GM19023 (cell line): ENCODE measurements at regions not wholly inside any gene's neighbourhood (a gene's known extent, or its start where the extent isn't known, plus 50 kb on each side); places are given as distances from the start of the nearest gene placed in this dataset.

Experiments used
- ATAC-seq: cut with Tn5 transposase; IDR thresholded peaks from one replicate; pipeline ENCODE4 v1.9.1; 2021; ENCODE audit warnings: mild to moderate bottlenecking, moderate library complexity; ENCODE audit not compliant: unreplicated experiment

DNA sequence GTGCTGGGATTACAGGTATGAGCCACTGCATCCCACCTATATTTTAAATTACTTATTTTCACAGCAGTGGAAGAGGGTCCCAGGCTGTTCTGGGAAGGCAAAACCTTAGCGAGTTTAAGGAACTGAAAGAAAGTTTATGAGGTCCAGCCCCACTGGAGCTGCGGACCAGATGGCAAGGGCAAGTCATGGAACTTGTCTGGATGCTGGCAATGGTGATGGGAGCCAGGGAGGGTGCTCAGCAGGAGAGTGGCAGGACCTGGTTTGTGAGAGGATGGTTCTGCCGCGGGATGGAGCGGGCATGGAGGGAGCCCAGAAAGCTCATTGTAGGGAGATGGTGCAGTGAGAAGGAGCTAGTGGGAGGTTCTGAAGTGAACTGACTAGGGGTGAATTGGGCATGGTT, 50.6 kb upstream of the SLC45A1 start:
- no peak for ATAC-seq

DNA sequence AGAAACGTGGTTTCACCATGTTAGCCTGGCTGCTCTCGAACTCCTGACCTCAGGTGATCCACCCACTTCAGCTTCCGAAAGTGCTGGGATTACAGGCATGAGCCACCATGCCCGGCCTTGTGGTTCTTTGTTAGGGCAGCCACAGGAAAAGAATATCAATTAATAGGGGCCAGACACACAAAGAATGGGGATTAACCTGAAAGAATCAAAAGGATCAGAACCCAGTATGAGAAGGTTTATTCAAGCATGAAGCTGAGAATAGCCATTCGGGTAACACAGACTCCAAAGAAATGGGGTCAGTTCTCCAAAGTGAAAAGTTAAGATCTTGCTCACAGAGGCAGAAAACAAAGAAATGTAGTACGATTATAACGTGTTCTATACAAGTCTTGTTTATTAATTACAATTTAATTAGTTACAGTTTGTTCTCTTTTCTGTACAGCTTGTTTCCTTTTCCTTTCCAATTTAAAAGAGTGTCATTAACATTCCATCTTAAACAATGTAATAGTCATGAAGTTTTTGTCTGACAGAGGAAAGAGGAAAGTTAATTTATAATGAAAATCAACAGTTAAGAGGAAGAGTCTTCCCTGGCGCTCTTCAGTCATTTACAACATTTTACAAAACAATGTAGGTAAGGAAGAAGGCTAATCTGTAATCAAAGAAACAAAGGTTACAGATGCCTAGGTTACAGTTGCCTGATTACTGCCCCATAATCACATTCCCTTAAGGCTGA, 51.3 kb upstream of the SLC45A1 start:
- ATAC-seq = no peak

DNA sequence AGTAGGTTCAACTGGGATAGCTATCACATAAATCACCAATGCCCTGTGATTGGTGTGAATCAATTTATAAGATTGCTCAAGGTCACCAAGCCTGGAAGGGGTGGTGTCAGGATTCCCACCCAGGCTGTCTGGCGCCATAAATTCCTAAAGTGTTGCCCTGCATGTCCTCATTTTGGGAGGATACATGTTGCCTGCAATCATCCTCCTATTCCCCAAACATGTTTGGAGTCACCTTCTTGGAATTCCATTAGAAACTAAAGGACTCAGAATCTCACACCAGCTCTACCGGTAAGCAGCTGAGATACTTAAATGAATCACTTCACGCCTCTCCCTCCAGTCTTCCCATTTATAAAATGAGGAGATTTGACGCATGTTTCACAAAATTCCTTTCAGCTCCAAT, 54.1 kb upstream of the SLC45A1 start:
- no peak for ATAC-seq

DNA sequence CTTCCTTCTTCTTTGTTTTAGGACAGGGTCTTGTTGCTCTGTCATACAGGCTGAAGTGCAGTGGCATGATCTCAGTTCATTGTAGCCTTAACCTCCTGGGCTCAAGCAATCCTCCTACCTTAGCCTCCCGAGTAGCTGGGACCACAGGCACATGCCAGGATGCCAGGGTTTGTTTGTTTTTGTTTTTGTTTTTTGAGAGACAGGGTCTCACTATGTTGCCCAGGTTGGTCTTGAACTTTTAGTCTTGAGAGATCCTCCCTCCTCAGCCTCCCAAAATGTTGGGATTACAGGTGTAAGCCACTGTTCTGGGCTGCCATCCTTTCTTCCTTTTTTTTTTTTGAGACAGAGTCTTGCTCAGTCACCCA, 56.5 kb upstream of the SLC45A1 start:
- no peak for ATAC-seq

DNA sequence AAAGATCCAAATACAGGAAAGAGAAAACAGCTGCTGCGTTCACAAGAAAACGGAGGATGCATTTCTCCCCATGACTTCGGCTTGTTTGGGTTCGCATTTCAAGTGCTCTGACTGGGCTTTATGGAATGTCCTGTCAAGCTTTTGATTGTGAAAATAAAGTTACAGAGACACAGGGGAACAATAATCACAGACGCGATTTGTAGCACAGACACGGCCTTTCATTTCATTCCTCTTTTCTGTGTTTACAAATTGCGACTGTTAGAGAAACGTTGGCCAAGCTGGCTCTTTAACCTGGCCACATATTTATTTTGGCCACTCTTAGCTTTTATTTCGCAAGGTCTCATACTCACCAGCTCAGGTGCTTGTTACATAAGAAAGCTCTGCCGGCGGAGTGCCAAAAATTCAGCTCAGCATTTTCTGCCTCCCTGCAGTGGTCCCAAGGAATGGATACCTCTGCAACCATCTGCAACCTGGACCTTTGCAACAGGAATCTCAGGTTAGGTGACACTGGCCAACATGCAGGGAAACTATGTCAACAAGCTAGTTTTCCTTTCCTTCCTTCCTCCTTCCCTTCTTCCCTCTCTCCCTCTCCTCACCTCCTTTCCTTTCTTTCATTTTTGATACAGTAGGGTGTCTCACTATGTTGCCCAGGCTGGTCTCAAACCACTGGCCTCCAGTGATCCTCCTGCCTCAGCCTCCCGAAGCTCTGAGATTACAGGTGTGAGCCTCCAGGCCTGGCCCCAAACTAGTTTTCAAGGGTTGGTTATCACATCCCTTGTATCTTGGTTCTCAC, 58.2 kb upstream of the SLC45A1 start:
- no peak for ATAC-seq

DNA sequence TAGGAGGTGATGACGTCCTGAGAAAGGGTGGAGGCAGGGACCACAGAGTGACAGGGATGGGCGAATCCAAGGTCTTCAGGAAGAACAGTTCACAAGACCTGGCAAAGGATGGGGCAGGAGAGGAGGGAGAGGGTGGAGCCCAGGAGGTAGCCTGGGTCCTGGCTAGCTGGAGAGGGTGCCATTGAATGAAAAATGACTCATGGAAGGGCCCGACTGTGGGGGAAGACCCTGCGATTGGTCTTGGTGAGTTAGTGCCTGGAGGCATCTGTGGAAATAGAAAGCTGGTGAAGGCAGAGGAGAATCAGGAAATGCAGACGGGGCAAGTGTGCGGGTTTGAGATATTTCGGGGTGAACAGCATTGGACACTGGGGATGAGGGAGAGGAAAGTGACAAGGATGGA, 60.3 kb upstream of the SLC45A1 start:
- no peak for ATAC-seq

DNA sequence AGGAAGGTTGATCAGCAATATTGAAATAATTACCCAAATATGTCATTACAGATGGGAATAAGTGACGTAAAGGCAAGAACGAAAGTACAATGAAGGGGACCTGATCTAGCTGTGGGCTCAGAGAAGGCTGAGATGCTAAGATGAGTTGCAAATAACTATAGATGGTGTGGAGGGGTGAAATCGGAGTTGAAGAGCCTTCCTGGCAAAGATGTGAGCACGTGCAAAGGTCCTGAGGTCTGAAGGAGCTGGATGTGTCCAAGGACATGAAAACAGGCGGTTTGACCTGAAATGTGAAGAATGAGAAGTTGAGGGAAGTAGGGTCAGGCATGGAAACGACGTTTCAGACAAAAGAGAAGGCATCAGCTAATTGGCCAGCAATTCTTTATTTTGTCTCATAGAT, 61.6 kb upstream of the SLC45A1 start:
- ATAC-seq = no peak

DNA sequence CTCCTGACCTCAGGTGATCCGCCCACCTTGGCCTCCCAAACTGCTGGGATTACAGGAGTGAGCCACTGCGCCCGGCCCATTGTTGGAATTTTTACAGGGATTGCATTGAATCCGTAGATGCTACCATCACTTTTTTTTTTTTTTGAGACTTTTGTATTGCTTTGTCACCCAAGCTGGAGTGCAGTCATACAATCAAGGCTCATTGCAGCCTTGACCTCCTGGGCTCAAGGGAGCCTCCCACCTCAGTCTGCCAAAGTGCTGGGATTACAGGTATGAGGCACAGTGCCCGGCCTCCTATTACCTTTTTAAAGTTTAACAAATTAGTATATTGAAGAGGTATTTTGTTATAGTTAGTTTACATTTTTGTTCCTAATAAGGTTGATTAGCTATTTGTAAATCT, 62.2 kb upstream of the SLC45A1 start:
- no peak for ATAC-seq

DNA sequence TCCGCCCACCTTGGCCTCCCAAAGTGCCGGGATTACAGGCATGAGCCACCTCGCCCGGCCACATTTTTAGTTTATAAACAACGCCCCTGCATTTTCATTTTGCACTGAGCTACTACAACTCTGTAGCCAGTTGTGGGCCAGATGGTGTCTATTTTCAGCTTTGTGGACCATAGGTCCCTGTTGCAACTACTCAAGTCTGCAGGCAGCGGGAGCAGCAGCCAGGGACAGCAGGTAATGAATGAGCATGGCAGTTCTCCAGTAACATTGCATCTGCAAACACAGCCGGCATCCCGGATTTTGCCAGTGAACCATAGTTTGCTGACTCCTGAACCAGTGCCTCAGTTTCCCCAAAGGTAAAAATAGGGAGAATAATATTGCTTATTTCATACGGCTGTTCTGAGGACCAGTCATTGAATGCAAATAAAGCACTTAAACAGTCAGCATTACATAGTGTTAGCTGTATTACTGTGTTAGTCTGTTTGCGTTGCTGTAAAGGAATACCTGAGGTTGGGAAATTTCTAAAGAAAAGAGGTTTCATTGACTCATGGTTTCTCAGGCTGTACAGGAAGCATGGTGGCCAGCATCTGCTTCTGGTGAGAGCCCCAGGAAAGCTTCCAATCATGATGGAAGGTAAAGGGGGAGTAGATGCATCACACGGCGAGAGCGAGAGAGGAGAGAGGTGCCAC, 65.5 kb upstream of the SLC45A1 start:
- no peak for ATAC-seq

DNA sequence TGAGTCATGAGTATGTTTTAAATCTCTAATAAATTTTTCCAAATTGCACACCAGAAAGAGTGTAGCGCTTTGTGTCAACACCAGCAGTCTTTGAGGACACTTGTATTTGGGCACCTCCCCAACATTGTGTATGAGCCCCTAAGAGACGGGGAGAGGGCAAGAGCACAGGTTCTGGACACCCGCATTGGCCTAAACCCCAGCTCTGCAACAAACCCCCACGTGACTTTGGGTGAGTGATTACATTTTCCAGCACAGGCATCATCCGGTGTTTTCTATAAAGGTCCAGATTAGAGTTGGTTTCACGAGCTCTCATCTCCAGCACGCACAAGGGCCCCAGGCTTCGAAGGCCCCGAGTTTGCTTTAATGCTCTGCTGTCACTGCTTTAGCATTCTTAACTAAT, 66.3 kb upstream of the SLC45A1 start:
- ATAC-seq = no peak

DNA sequence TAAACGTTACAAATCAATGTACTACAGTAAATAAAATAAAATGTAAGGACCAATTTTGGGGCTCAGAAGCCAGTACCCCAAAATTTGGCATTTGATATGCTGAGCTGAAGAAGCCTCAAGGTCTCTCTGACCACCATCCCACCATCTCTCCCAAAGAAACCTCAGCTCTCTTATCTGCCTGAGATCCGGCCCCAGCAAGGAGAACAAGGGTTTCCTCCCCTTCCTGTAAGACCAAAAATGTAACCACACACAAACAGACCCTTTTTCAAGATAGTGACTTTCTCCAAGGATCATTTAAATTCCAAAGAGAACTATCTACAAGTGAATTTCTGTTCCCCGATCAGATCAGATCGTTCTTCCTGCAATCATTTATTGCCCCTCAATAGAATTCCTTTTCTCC, 68.1 kb upstream of the SLC45A1 start:
- ATAC-seq = no peak

DNA sequence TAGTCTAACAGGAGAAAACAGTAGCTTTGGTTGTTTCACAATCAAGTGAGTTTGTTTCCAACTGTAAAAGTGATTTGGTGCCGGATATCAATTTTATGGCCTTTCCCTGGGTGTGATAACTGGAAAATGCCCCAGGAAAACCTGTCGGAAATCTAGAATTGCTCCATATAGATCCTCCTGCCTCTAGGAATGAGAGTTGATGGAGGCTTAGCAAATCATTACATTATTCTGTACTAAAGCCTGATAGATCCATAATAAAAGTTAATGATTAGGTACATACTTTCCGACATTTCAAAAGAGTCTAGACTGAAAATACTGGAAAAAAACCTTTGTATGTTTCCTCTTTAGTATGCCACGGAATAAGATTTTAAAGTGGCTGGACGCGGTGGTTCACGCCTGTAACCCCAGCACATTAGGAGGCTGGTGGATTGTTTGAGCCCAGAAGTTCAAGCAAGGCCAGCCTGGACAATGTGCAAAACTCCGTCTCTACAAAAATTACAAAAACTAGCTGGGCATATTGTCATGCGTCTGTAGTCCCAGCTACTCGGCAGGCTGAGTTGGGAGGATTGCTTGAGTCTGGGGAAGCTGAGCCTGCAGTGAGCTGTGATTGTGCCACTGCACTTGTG, 70.0 kb upstream of the SLC45A1 start:
- no peak for ATAC-seq

DNA sequence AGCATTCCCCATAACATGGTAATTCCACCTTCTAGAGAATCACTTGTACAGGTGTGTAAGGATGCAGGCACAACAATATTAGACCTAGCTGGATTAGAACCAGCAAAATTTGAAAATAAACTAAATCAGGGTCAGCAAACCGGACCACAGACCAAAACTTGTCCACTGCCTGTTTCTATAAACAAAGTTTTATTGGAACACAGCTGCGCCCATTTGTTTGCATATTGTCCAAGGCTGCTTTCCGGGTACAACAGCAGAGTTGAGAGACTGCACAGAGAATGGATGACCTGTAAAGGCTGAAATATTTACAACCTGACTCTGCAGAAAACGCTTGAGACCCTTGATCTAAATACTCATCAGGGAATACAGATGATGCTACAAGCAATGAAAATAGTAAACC, 73.6 kb upstream of the SLC45A1 start:
- ATAC-seq = no peak

DNA sequence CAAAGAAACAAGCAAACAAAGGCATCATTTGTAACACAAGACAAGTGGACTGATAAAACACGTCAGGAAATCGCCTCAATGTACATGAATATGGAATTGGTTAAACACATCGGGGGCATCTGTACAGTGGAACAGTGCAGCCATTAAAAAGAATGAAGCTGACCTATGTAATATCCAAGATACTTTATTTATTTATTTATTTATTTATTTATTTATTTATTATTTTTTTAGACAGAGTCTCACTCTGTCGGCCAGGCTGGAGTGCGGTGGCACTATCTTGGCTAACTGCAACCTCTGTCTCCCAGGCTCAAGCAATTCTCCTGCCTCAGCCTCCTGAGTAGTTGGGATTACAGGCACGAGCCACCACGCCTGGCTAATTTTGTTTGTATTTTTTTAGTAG, 75.4 kb upstream of the SLC45A1 start:
- no peak for ATAC-seq

DNA sequence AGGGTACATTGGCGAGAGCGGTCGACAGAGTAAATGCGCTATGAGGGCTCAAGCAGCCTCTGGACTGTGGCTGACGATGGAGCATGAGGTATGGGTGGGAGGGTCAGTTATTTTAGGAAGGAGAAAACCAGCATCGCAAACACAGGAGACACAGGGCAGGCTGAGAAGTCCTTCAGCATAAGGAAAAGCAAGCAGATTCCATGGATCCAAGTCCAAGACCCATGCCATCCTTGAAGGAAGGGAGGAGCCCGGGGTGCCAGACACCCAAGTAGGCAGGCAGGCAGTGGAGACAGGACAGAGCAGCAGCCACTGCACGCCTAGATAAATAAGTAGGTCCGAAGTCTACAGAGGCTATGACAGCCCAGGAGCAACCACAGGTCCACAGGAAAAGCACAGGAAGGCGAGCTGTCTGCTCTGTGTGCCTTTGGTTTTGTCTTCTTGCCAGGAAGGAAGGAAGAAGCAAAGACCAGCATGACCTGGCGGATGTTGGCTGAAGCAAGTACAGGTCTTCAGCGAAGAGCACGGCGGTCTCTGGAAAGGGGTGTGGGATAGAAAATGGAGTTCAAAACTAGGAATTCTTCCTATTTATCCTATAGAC, 76.4 kb upstream of the SLC45A1 start:
- ATAC-seq = no peak

DNA sequence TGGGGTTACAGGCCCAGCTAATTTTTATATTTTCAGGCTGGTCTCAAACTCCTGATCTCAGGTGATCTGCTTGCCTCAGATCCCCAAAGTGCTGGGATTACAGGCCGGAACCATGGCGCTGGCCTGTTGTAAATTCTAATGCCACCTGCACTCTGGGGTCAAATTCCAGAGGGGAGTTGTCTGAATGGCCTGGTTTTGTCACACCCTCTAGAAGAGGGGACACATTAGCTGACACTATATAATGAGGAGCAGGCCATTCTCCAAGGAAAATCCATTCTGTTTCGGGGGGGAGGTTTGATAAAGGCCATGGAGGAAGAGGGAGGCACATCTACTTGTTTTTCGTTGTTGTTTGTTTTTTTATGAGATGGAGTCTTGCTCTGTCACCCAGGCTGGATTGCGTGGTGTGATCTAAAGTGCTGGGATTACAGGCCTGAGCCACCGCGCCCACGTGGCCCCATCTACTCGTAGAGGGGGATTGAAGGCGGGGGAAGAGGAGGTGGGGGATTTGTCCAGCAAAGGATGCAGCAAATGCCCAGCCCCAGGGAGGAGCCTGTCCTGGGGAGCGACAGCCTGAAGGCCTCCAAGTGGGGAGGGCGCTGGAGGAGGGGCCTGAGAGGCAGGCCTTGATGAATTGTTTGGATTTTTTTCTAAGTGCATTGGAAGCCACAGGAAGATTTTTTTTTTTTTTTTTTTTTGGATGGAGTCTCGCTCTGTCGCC, 78.4 kb upstream of the SLC45A1 start:
- no peak for ATAC-seq

DNA sequence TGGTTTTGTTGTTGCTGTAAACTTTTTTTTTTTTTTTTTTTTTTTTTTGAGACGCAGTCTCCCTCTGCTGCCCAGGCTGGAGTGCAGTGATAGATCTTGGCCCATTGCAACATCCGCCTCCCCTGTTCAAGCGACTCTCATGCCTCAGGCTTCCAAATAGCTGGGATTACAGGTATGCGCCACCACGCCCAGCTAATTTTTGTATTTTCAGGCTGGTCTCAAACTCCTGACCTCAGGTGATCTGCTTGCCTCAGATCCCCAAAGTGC, 78.9 kb upstream of the SLC45A1 start:
- no peak for ATAC-seq

DNA sequence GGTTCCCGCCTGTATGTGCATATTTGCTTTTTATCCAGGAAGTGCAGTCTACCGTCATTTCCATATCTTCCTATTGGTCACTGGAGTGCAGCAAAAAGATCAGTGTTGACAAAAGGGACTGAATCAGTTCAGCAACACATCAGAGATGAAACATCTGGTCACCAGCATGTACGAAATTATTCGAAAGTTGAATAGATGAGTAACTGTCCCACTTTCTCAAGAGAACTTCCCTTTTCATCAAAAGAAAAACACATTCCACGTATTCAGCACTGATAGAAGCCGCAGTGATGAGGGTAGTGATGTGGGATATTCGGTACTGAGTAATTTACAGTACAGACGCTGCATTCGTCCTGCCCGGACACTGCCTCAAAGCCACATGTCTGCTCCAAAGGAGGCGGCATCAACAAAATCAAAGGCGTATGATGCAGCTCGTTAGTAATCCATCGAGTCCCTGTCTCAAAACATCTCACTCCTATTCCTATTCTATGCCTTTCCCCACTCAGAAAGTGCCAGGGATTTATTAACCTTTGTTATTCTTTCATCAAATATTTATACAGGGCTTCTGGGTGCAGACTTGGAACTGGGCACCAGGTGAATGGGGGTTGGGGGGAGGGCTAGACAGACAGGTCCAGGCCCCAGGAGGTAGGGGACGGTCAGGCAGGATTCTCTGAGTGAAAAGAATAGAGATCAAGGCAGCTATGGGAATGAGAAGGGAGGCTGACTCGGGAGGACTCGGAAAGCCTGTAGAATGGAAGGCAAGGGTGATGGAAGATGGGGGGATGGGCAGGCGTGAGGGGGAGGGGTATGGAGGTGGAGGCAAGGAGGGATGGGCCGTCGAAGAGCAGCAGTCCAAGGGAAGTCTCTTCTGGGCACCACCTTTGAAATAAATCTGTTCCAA, 79.5 kb upstream of the SLC45A1 start:
- ATAC-seq = no peak

DNA sequence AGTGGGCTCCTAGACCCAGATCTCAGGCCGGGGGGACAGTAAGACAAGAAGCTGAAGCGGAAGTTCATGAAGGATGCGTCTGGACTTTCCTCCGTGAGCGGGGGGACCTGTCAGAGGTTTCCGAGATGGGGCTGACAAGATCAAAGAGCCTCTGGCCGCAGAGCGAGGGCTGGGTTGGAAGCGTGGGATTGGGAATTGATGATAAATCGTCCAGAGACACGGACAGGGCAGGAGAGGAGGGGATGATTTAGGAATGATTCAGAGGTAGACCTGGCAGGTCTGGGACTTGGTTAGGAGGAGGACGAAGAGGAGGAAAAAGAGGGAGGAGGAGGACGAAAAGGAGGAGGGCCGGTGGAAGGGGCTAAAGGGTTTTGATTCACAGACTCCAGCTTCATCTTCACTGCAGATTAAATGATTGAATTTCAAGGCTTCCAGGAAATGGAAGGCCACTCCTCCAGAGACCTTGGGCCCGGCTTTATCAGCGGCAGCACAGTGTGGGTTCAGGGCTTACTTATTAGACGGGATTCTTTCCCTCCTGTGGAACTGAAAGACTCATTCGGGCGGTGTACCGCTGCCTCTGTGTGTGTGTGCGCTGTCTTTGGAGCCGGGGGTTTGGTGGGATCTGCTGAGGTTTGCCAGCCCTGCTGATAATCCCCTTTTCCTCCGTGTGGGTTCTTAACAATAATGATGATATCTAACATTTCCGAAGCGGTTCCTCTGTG, 85.7 kb upstream of the SLC45A1 start:
- ATAC-seq = no peak
